ENCODE measurements at regions not wholly inside any gene's neighbourhood (a gene's known extent, or its start where the extent isn't known, plus 50 kb on each side); places are given as distances from the start of the nearest gene placed in this dataset.

DNA sequence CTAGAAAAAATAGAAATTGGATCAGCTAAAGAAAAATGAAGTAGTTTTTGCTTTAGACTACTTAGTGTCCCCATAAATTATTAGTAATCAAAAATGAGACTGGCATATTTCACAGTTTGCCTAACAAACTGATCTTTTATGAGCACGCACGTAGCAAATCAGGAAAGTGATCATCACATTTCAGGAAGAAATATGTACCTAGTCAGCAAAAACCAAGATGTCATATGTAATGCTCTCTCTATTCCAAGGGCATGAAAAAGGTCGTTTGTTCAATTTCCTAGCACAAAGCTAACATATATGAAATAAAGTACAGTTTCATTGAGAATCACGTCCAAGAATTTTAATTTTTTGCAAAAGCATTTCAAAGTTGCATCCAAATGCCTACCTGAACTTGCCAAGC is 600.4 kb upstream of the CHAC2 start:
- Histone ChIP-seq H2AFZ (no peak overlapping the region), H3K9me3 (ENCODE audit: insufficient read depth, low read depth) (no peaks in the 10 kb centered on the region), H3K79me2 (ENCODE audit: low read depth) (no peaks in the 10 kb centered on the region), H3K4me3 (no peak overlapping the region), H3K9me2 (ENCODE audit: insufficient read depth) (no peaks in the 10 kb centered on the region), H4K20me1 (ENCODE audit: insufficient read depth) (no peaks in the 10 kb centered on the region), H3K27me3 (ENCODE audit: insufficient read depth, low read depth) (no peaks in the 10 kb centered on the region), H3K4me2 (no peak overlapping the region), H3F3A (ENCODE audit: insufficient read depth, low read depth) (no peaks in the 10 kb centered on the region), H3K36me3 (ENCODE audit: low read depth) (no peaks in the 10 kb centered on the region), H3K4me1 (replicated peaks; ENCODE audit: insufficient read depth) (no peaks in the 10 kb centered on the region), H3K27ac (no peak overlapping the region)
- no peak for DNase-seq
- BruUV-seq (replicated peaks): no TSS peak
- TF ChIP-seq, protein P1, sequence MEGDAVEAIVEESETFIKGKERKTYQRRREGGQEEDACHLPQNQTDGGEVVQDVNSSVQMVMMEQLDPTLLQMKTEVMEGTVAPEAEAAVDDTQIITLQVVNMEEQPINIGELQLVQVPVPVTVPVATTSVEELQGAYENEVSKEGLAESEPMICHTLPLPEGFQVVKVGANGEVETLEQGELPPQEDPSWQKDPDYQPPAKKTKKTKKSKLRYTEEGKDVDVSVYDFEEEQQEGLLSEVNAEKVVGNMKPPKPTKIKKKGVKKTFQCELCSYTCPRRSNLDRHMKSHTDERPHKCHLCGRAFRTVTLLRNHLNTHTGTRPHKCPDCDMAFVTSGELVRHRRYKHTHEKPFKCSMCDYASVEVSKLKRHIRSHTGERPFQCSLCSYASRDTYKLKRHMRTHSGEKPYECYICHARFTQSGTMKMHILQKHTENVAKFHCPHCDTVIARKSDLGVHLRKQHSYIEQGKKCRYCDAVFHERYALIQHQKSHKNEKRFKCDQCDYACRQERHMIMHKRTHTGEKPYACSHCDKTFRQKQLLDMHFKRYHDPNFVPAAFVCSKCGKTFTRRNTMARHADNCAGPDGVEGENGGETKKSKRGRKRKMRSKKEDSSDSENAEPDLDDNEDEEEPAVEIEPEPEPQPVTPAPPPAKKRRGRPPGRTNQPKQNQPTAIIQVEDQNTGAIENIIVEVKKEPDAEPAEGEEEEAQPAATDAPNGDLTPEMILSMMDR (conservative IDR thresholded peaks at IDR 0.05): no peak
- TF ChIP-seq EZH2 (IDR thresholded peaks at IDR 0.05; ENCODE audit: low read depth): no peak
- POLR2A ChIA-PET (ENCODE audit: unreplicated experiment): no interaction called here
- intact Hi-C loops (cut with micrococcal nuclease; ENCODE audit: unreplicated experiment): no loop called here
- CTCF ChIA-PET: no interaction called here

DNA sequence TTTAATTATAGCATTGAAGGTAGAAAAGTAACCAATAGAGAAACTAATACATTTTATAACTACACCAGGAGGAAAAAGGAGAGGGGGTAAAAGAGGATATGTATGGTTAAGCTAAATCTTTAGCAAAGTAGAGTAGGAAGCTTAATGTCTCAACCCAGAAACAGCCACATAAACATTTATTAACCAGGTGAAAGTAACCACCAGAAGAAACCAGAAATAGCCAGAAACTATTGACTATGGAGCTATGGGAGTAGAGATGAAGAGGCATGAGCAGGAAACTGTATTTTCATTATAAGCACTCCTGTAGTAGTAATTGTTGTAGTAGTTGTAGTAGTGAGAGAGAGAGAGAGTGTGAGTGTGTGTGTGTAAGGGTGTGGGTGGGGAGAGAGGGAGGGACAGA is 617.5 kb upstream of the CHAC2 start:
- CTCF ChIA-PET: no interaction called here
- POLR2A ChIA-PET (ENCODE audit: unreplicated experiment): no interaction called here
- intact Hi-C loops (cut with micrococcal nuclease; ENCODE audit: unreplicated experiment): no loop called here
- Histone ChIP-seq H3K27ac (no peak overlapping the region), H3K9me3 (ENCODE audit: insufficient read depth, low read depth) (no peaks in the 10 kb centered on the region), H3K79me2 (ENCODE audit: low read depth) (no peaks in the 10 kb centered on the region), H2AFZ (no peak overlapping the region), H3K4me3 (no peak overlapping the region), H3K4me2 (no peak overlapping the region), H3F3A (ENCODE audit: insufficient read depth, low read depth) (no peaks in the 10 kb centered on the region), H3K27me3 (ENCODE audit: insufficient read depth, low read depth) (no peaks in the 10 kb centered on the region), H3K36me3 (ENCODE audit: low read depth) (no peaks in the 10 kb centered on the region), H4K20me1 (ENCODE audit: insufficient read depth) (no peaks in the 10 kb centered on the region), H3K9me2 (ENCODE audit: insufficient read depth) (no peaks in the 10 kb centered on the region), H3K4me1 (replicated peaks; ENCODE audit: insufficient read depth) (no peaks in the 10 kb centered on the region)
- no TSS peak for BruUV-seq (replicated peaks)
- DNase-seq: no peak
- TF ChIP-seq EZH2 (IDR thresholded peaks at IDR 0.05; ENCODE audit: low read depth): no peak

DNA sequence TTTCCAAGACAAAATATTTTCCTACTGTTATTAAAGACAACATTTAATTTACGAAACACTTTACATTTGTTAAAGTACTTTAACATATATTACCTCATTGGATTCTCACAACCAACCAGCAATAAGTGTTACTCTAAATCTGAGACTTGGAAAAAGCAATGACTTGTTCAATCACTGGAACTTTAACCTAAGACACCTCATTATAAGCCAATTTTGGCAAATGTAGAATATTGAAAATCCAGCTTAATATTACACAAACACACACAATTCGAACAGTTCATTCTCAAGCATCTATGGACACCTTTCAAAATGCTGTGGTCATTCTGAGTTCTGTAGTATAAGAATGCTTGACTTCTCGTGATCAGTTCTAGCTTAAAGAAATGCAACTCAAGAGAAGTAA is 619.4 kb upstream of the CHAC2 start:
- H3K79me2 ChIP-seq (ENCODE audit: low read depth): no peaks in the 10 kb centered on the region
- H3K4me2 ChIP-seq: no peak overlapping the region
- no peaks in the 10 kb centered on the region for H3F3A ChIP-seq (ENCODE audit: insufficient read depth, low read depth)
- H2AFZ ChIP-seq: peak overlapping the region; percentile 15; the same call in 1 of the 2 replicates
- H4K20me1 ChIP-seq (ENCODE audit: insufficient read depth): no peaks in the 10 kb centered on the region
- DNase-seq: no peak
- TF ChIP-seq, protein P1 (conservative IDR thresholded peaks at IDR 0.05): no peak
- TF ChIP-seq EZH2 (IDR thresholded peaks at IDR 0.05; ENCODE audit: low read depth): no peak
- intact Hi-C loops (cut with micrococcal nuclease; ENCODE audit: unreplicated experiment): no loop called here
- no peaks in the 10 kb centered on the region for H3K36me3 ChIP-seq (ENCODE audit: low read depth)
- no peaks in the 10 kb centered on the region for H3K9me3 ChIP-seq (ENCODE audit: insufficient read depth, low read depth)
- H3K4me1 ChIP-seq (replicated peaks; ENCODE audit: insufficient read depth): no peaks in the 10 kb centered on the region
- no peak overlapping the region for H3K27ac ChIP-seq
- no peaks in the 10 kb centered on the region for H3K27me3 ChIP-seq (ENCODE audit: insufficient read depth, low read depth)
- no TSS peak for BruUV-seq (replicated peaks)
- no peaks in the 10 kb centered on the region for H3K9me2 ChIP-seq (ENCODE audit: insufficient read depth)
- ChIA-PET CTCF (no interaction called here), POLR2A (ENCODE audit: unreplicated experiment) (no interaction called here)
- H3K4me3 ChIP-seq: no peak overlapping the region

DNA sequence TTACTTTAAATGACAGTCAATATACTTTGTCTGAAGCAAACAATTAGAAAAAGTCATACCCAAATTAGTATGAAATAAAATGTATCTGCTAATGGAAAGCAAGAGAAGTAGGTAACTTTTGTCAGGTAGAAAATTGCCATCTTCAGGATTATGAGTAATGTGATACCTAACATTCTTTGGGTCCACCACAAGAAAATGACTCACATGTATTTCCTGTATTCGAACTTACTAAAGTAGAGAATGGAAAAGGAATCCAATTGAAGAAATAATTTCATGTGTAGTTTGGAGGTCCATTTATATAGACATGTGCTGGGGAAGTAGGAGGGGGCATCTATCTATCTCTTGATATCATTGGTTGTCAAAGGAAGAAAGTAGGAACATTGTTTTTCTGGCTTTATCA is 636.2 kb upstream of the CHAC2 start:
- Histone ChIP-seq H3K9me3 (ENCODE audit: insufficient read depth, low read depth) (peaks cover 23% of the 10 kb centered on the region), H3K36me3 (ENCODE audit: low read depth) (no peaks in the 10 kb centered on the region), H2AFZ (0 out of 2 replicates have a peak overlapping the region, but pooled peaks have one; percentile 2), H3K27ac (no peak overlapping the region), H4K20me1 (ENCODE audit: insufficient read depth) (no peaks in the 10 kb centered on the region), H3K79me2 (ENCODE audit: low read depth) (no peaks in the 10 kb centered on the region), H3K27me3 (ENCODE audit: insufficient read depth, low read depth) (no peaks in the 10 kb centered on the region), H3F3A (ENCODE audit: insufficient read depth, low read depth) (peaks cover 10% of the 10 kb centered on the region; the same call in 1 of the 2 replicates), H3K4me3 (no peak overlapping the region), H3K4me2 (no peak overlapping the region), H3K4me1 (replicated peaks; ENCODE audit: insufficient read depth) (peaks cover 28% of the 10 kb centered on the region), H3K9me2 (ENCODE audit: insufficient read depth) (no peaks in the 10 kb centered on the region)
- no peak for TF ChIP-seq EZH2 (IDR thresholded peaks at IDR 0.05; ENCODE audit: low read depth)
- TF ChIP-seq, protein P1 (conservative IDR thresholded peaks at IDR 0.05): no peak
- POLR2A ChIA-PET (ENCODE audit: unreplicated experiment): no interaction called here
- DNase-seq: peak in 1 of 2 experiments; percentile 68
- BruUV-seq (replicated peaks): no TSS peak
- CTCF ChIA-PET: no interaction called here
- intact Hi-C loops (cut with micrococcal nuclease; ENCODE audit: unreplicated experiment): loop anchor here (2.0 kb wide), 1 partner anchor 103 kb away; no protein-coding TSS in a partner anchor

All from PC-9 (cell line).